Right kidney (tissue), 1 donor: ENCODE measurements at regions not wholly inside any gene's neighbourhood (a gene's known extent, or its start where the extent isn't known, plus 50 kb on each side); places are given as distances from the start of the nearest gene placed in this dataset.
"Not testable (repeated sequence)": the region's sequence is repeated elsewhere in the genome, so short reads cannot be mapped to it uniquely, and the experiment has no call there.

ENCODE experiments used
- DNase-seq: peaks from one replicate; pipeline ENCODE4 v3.0.0-alpha.2; 2016

GRCh38 chr4:103415801-103416200 lies 217.7 kb upstream of the CENPE start:
- no peak for DNase-seq

GRCh38 chr4:103412646-103413045 lies 214.5 kb upstream of the CENPE start:
- not testable (repeated sequence) for DNase-seq

- no peak for DNase-seq
Observed at GRCh38 chr4:103410386-103410785, 212.2 kb upstream of the CENPE start.

- DNase-seq, result no peak
Observed at GRCh38 chr4:103405415-103405814, 207.3 kb upstream of the CENPE start.

GRCh38 chr4:103403619-103404018 lies 205.5 kb upstream of the CENPE start:
- no peak for DNase-seq

GRCh38 chr4:103402198-103402597 lies 204.1 kb upstream of the CENPE start:
- DNase-seq, result no peak

GRCh38 chr4:103400405-103400804 lies 202.3 kb upstream of the CENPE start:
- no peak for DNase-seq

- DNase-seq, result no peak
Observed at GRCh38 chr4:103397541-103397940, 199.4 kb upstream of the CENPE start.

GRCh38 chr4:103387508-103388011 lies 189.4 kb upstream of the CENPE start:
- DNase-seq, result not testable (repeated sequence)

GRCh38 chr4:103385565-103385964 lies 187.4 kb upstream of the CENPE start:
- DNase-seq, result not testable (repeated sequence)

- DNase-seq, result no peak
Observed at GRCh38 chr4:103375278-103375677, 177.1 kb upstream of the CENPE start.

- no peak for DNase-seq
Observed at GRCh38 chr4:103374758-103375157, 176.6 kb upstream of the CENPE start.

GRCh38 chr4:103374306-103374705 lies 176.2 kb upstream of the CENPE start:
- DNase-seq, result no peak

GRCh38 chr4:103372002-103372558 lies 173.9 kb upstream of the CENPE start:
- no peak for DNase-seq

- DNase-seq, result no peak
Observed at GRCh38 chr4:103370336-103370735, 172.2 kb upstream of the CENPE start.

GRCh38 chr4:103365285-103365684 lies 167.1 kb upstream of the CENPE start:
- no peak for DNase-seq

- no peak for DNase-seq
Observed at GRCh38 chr4:103364083-103364482, 165.9 kb upstream of the CENPE start.

- DNase-seq, result no peak
Observed at GRCh38 chr4:103361926-103362325, 163.8 kb upstream of the CENPE start.

GRCh38 chr4:103359900-103360299 lies 161.8 kb upstream of the CENPE start:
- DNase-seq, result no peak

GRCh38 chr4:103354006-103354405 lies 155.9 kb upstream of the CENPE start:
- no peak for DNase-seq

- DNase-seq, result no peak
Observed at GRCh38 chr4:103329642-103330041, 131.5 kb upstream of the CENPE start.

GRCh38 chr4:103324811-103325210 lies 126.7 kb upstream of the CENPE start:
- DNase-seq, result no peak

GRCh38 chr4:103318327-103318726 lies 120.2 kb upstream of the CENPE start:
- DNase-seq, result no peak

GRCh38 chr4:103308248-103308561 lies 110.1 kb upstream of the CENPE start:
- DNase-seq, result no peak
